Heart right ventricle (tissue), 16 donors: ENCODE measurements at regions not wholly inside any gene's neighbourhood (a gene's known extent, or its start where the extent isn't known, plus 50 kb on each side); places are given as distances from the start of the nearest gene placed in this dataset.

Experiments used
- ATAC-seq, 8 donors: fragments of 200-7000 bp; cut with Tn5 transposase; one replicate each; pipeline ENCODE4 v1.9.1; 2020; ENCODE audit warnings: mild to moderate bottlenecking in 8 of 8, moderate library complexity in 8 of 8, moderate number of reproducible peaks in 1 of 8
- DNase-seq, 2 donors: peaks; one replicate each; pipeline ENCODE4 v3.0.0-alpha.2; 2020
- H3K27ac ChIP-seq, 10 donors: fragments of 200-600 bp; sonication (generic) in 2 of 10; one replicate each; pipeline versions ENCODE4 v1.5.0 to v1.8.0; 2020 to 2022; ENCODE audit warnings: mild to moderate bottlenecking in 3 of 10
- H3K27me3 ChIP-seq, 7 donors: fragments of 200-600 bp; one replicate each; pipeline ENCODE4 v1.8.0; 2021 to 2022; ENCODE audit warnings: mild to moderate bottlenecking in 2 of 7
- H3K36me3 ChIP-seq, 9 donors: fragments of 200-600 bp; sonication (generic) in 1 of 9; one replicate each; pipeline versions ENCODE4 v1.5.0 to v1.8.0; 2020 to 2022; ENCODE audit warnings: mild to moderate bottlenecking in 2 of 9
- H3K4me1 ChIP-seq, 9 donors: fragments of 200-600 bp; sonication (generic) in 1 of 9; one replicate each; pipeline versions ENCODE4 v1.5.0 to v1.8.0; 2020 to 2022; ENCODE audit warnings: mild to moderate bottlenecking in 4 of 9
- H3K4me3 ChIP-seq, 10 donors: fragments of 200-600 bp; sonication (generic) in 2 of 10; one replicate each; pipeline versions ENCODE4 v1.5.0 to v1.8.0; 2020 to 2022; ENCODE audit warnings: mild to moderate bottlenecking in 7 of 10, moderate library complexity in 2 of 10
- H3K9me3 ChIP-seq, 11 donors: fragments of 200-600 bp in 10 of 11; sonication (generic) in 2 of 11; one replicate each; pipeline versions ENCODE4 v1.5.0 to v1.8.0; 2013 to 2022; ENCODE audit warnings: mild to moderate bottlenecking in 2 of 11, control low read depth in 1 of 11, moderate library complexity in 1 of 11
- WGBS, 2 donors: extraction: QIAGEN DNeasy Blood & Tissue Kit; methylation state at CpG; one replicate each; pipeline ENCODE4 v1.1.7; 2013; ENCODE audit warnings: inconsistent platforms in 1 of 2; 5-methylcytosine and 5-hydroxymethylcytosine counted together
- intact Hi-C, 10 donors: fragments of 100-400 bp; cut with DNase I; formaldehyde crosslinking; loops; one replicate each; pipeline versions ENCODE4 v1.11.1 to v1.14.2; 2022
- TF ChIP-seq, protein P1 (sequence below), 9 donors: fragments of 200-600 bp; sonication (generic) in 2 of 9; IDR thresholded peaks; one replicate each; pipeline versions ENCODE4 v1.5.0 to v1.8.0; 2021 to 2022; ENCODE audit warnings: antibody characterized with exemption in 9 of 9, mild to moderate bottlenecking in 5 of 9, moderate library complexity in 1 of 9
- donor health status: Arrhythmogenic right ventricular cardiomyopathy.
- donor health status: ischemic (EF 13 %, LVEDD 7.1; RV severe dilation, severe dysfunction).
- donor health status: healthy with polysubstance abuse.
- donor health status: DM: no; HTN: yes; CAD: no.
- donor health status: DM: no; HTN: no; CAD: no.
- donor health status: ischemic (EF 25% LVEDD 6.9; RV normal size, moderate dysfunction).
- donor health status: ischemic (EF 25% LVEDD 5.7; RV mildly dilated, moderate dysfunction).
- donor health status: healthy.
- donor health status: DM: yes; HTN: yes; CAD: no.
- donor health status: Ischemic cardiomyopathy.
- donor health status: ischemic (EF 35%, LVEDD 5.7; RV mildly dilated, moderate dysfunction).
- donor health status: nonischemic (EF 11% LVEDD 7.7; RV severe dilation, severe dysfunction).
- donor health status: DM: yes; HTN: yes; CAD: no.
- donor health status: PGD.
- donor health status: ischemic (EF 29% LVEDD 5.4; RV normal size, mild dysfunction).
- donor health status: nonischemic (EF 23%, LVEDD 6.1; RV moderate dilation, normal function).

DNA sequence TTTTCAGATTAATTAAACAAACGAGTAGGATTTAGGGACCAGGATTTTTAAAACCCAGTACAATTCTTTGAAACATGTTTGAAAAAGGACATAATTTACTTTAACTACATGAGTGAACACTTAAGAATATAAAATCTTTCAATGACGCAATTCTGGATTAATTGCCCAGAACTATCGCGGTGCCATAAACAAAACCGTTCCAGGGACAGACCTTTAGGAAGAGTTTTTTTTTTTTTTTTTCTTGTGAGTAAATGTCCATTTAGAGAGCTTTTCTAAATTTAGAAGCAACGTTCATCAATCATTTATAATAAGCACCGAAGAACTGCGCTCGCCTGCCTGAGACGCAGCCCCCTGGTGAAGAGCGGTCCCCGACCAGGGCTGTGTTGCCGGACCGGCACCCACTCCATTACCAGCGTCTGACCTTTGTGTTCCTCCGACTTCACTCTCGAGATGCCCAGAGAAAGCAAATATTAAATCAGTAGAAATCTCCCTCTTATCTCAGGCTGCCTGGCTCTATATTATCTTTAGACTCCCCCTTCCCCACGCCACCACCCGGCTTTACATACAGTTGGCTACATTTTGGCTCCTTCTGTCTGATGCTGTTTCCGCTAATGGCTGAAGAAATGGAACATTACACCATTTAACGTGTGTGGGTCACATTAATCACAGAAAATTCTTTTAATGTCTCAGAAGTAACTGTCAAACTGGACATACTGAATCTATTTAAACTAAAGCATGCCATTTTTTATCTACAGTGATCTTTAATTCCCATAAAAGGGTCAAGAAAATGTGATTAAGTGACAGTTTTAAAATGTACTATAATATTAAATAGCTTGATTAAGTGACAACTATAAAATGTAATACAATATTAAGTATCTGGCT is 364.0 kb upstream of the MEIS1 start:
- Histone ChIP-seq H3K4me1 (no peaks in the 10 kb centered on the region), H3K9me3 (no peaks in the 10 kb centered on the region), H3K36me3 (no peaks in the 10 kb centered on the region), H3K27ac (no peak overlapping the region), H3K4me3 (no peak overlapping the region), H3K27me3 (no peaks in the 10 kb centered on the region)
- intact Hi-C loops = no loop called here
- ATAC-seq (no peak), DNase-seq (no peak)
- 76 to 84% methylated on average over 21 of the region's 21 CpGs for WGBS, 2 donors
- TF ChIP-seq, protein P1, sequence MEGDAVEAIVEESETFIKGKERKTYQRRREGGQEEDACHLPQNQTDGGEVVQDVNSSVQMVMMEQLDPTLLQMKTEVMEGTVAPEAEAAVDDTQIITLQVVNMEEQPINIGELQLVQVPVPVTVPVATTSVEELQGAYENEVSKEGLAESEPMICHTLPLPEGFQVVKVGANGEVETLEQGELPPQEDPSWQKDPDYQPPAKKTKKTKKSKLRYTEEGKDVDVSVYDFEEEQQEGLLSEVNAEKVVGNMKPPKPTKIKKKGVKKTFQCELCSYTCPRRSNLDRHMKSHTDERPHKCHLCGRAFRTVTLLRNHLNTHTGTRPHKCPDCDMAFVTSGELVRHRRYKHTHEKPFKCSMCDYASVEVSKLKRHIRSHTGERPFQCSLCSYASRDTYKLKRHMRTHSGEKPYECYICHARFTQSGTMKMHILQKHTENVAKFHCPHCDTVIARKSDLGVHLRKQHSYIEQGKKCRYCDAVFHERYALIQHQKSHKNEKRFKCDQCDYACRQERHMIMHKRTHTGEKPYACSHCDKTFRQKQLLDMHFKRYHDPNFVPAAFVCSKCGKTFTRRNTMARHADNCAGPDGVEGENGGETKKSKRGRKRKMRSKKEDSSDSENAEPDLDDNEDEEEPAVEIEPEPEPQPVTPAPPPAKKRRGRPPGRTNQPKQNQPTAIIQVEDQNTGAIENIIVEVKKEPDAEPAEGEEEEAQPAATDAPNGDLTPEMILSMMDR (IDR thresholded peaks at IDR 0.05) = no peak

DNA sequence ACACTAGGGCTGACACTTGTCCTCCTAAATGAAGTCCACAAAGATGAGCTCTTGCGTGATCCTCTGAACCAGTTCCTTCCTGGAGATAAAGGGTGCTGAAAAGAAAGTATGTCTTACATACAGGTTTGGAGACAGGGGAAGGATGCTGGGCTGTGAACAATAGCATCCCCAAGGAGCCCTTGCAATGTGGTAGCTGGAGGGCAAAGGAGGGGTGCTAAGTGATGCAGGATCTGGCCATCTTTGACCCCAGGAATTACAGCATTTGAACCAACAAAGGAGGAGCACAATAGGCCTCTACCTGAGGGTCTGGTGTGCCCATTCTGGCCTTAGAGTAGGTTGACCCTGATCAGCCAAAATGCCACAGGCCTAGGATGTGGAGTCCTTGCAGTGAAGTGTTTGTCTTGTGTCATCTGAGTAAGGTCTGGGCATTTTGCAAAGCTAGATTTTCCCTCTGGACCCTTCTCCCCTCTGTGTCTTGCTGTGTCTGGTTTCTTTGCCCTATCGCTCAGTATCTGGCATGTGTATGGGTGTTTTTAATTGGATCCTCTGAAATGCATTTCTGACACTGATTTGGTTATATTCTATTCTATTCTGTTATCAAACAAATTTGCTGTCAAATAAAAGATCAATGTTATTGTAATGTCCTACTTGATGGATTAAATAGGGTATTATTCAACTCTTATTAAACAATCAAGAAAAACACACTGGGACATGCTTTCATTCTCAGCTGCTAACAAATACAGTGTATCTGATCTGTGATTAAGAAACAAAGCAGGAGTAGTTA is 364.8 kb upstream of the MEIS1 start:
- no peaks in the 10 kb centered on the region for H3K4me1 ChIP-seq
- no peaks in the 10 kb centered on the region for H3K27me3 ChIP-seq
- WGBS, 2 donors = 79 to 83% methylated on average over 2 of the region's 2 CpGs
- intact Hi-C loops = no loop called here
- H3K36me3 ChIP-seq = no peaks in the 10 kb centered on the region
- H3K9me3 ChIP-seq = no peaks in the 10 kb centered on the region
- H3K27ac ChIP-seq = no peak overlapping the region
- TF ChIP-seq, protein P1 (IDR thresholded peaks at IDR 0.05) = no peak
- DNase-seq (no peak), ATAC-seq (no peak)
- H3K4me3 ChIP-seq = no peak overlapping the region

DNA sequence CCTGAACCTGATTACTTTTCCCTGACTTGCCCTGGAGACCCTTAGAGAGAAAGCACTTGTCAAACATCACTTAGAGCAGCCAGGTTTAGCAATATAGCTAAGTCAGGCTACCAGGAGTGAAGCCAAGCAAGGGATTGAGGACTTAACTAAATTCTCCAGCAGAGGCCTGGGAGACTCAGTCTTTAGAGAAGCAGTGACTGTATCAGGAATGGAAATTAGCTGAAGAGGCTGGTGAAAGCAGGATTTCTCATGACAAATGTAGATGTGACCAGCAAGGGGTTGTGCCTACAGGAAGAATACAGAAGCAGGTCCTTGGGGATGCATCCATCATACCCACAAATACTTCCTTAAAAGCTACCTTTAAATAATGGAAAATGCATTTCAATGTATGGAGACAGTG is 368.9 kb upstream of the MEIS1 start:
- no peaks in the 10 kb centered on the region for H3K9me3 ChIP-seq
- H3K27me3 ChIP-seq = peaks cover 0 to 10% (median 0%) of the 10 kb centered on the region in 7 donors
- intact Hi-C loops = no loop called here
- H3K4me1 ChIP-seq = no peaks in the 10 kb centered on the region
- DNase-seq = no peak
- no peak for ATAC-seq
- TF ChIP-seq, protein P1 (IDR thresholded peaks at IDR 0.05) = no peak
- no peaks in the 10 kb centered on the region for H3K36me3 ChIP-seq
- no peak overlapping the region for H3K27ac ChIP-seq
- H3K4me3 ChIP-seq = no peak overlapping the region

DNA sequence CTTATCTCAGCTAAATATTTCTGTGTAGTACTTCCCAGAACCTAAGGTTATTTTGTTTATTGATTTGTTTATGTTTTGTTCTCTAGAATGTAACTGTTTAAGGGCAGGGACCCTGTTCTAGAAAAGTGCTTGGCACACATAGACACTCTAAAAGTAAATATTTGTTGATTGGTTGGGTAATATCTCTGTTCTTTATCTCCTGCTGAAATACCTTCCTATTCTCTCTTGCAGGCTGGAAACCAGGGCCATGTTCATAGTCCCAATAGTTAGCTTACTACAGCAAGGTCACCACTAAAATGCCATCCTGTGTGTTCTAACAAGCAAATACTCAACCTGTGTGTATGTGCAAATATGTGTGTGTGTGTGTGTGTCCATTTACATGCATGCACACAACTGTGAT is 375.6 kb upstream of the MEIS1 start:
- Histone ChIP-seq H3K4me1 (no peaks in the 10 kb centered on the region), H3K4me3 (no peak overlapping the region), H3K36me3 (no peaks in the 10 kb centered on the region), H3K27ac (no peak overlapping the region), H3K9me3 (no peaks in the 10 kb centered on the region), H3K27me3 (peaks cover 0 to 18% (median 0%) of the 10 kb centered on the region in 7 donors)
- DNase-seq (no peak), ATAC-seq (no peak)
- TF ChIP-seq, protein P1 (IDR thresholded peaks at IDR 0.05) = no peak
- intact Hi-C loops = no loop called here
